ENCODE measurements at regions not wholly inside any gene's neighbourhood (a gene's known extent, or its start where the extent isn't known, plus 50 kb on each side); places are given as distances from the start of the nearest gene placed in this dataset.
"Not testable (repeated sequence)": the region's sequence is repeated elsewhere in the genome, so short reads cannot be mapped to it uniquely, and the experiment has no call there.

- Histone ChIP-seq H3K4me3 (ENCODE audit: severe bottlenecking) (no peak overlapping the region), H3K36me3 (ENCODE audit: low read depth) (no peaks in the 10 kb centered on the region), H3K27ac (ENCODE audit: poor library complexity, severe bottlenecking) (no peak overlapping the region), H3K4me1 (ENCODE audit: insufficient read depth, poor library complexity, severe bottlenecking) (no peaks in the 10 kb centered on the region), H3K9me3 (ENCODE audit: severe bottlenecking) (no peaks in the 10 kb centered on the region), H3K27me3 (ENCODE audit: insufficient read depth, poor library complexity, severe bottlenecking) (peaks cover 4% of the 10 kb centered on the region)
- TF ChIP-seq CTCF (IDR thresholded peaks at IDR 0.05; ENCODE audit: poor library complexity, severe bottlenecking), result no peak
- no peak for DNase-seq (ENCODE audit: low spot score)
- no peak for ATAC-seq (ENCODE audit: low read depth)
Measured at GRCh38 chr12:5102261-5102789, 58.6 kb downstream of the KCNA5 start.

GRCh38 chr12:5102806-5103205 lies 59.1 kb downstream of the KCNA5 start:
- Histone ChIP-seq H3K27ac (ENCODE audit: poor library complexity, severe bottlenecking) (no peak overlapping the region), H3K4me1 (ENCODE audit: insufficient read depth, poor library complexity, severe bottlenecking) (no peaks in the 10 kb centered on the region), H3K9me3 (ENCODE audit: severe bottlenecking) (no peaks in the 10 kb centered on the region), H3K4me3 (ENCODE audit: severe bottlenecking) (no peak overlapping the region), H3K27me3 (ENCODE audit: insufficient read depth, poor library complexity, severe bottlenecking) (peaks cover 4% of the 10 kb centered on the region), H3K36me3 (ENCODE audit: low read depth) (no peaks in the 10 kb centered on the region)
- ATAC-seq (ENCODE audit: low read depth) (no peak), DNase-seq (ENCODE audit: low spot score) (no peak)
- TF ChIP-seq CTCF (IDR thresholded peaks at IDR 0.05; ENCODE audit: poor library complexity, severe bottlenecking), result no peak

GRCh38 chr12:5110345-5110744 lies 66.7 kb downstream of the KCNA5 start:
- no peak overlapping the region for H3K4me3 ChIP-seq (ENCODE audit: severe bottlenecking)
- no peaks in the 10 kb centered on the region for H3K4me1 ChIP-seq (ENCODE audit: insufficient read depth, poor library complexity, severe bottlenecking)
- ATAC-seq (ENCODE audit: low read depth), result no peak
- H3K27me3 ChIP-seq (ENCODE audit: insufficient read depth, poor library complexity, severe bottlenecking), result peaks cover 3% of the 10 kb centered on the region
- H3K36me3 ChIP-seq (ENCODE audit: low read depth), result no peaks in the 10 kb centered on the region
- TF ChIP-seq CTCF (IDR thresholded peaks at IDR 0.05; ENCODE audit: poor library complexity, severe bottlenecking), result no peak
- no peak overlapping the region for H3K27ac ChIP-seq (ENCODE audit: poor library complexity, severe bottlenecking)
- peaks cover 2% of the 10 kb centered on the region for H3K9me3 ChIP-seq (ENCODE audit: severe bottlenecking)
- DNase-seq (ENCODE audit: low spot score), result no peak

GRCh38 chr12:5114436-5114835 lies 70.8 kb downstream of the KCNA5 start:
- H3K4me1 ChIP-seq (ENCODE audit: insufficient read depth, poor library complexity, severe bottlenecking), result no peaks in the 10 kb centered on the region
- ATAC-seq (ENCODE audit: low read depth) (no peak), DNase-seq (ENCODE audit: low spot score) (no peak)
- no peaks in the 10 kb centered on the region for H3K36me3 ChIP-seq (ENCODE audit: low read depth)
- no peak overlapping the region for H3K27ac ChIP-seq (ENCODE audit: poor library complexity, severe bottlenecking)
- H3K4me3 ChIP-seq (ENCODE audit: severe bottlenecking), result no peak overlapping the region
- peaks cover 3% of the 10 kb centered on the region for H3K27me3 ChIP-seq (ENCODE audit: insufficient read depth, poor library complexity, severe bottlenecking)
- no peak for TF ChIP-seq CTCF (IDR thresholded peaks at IDR 0.05; ENCODE audit: poor library complexity, severe bottlenecking)
- H3K9me3 ChIP-seq (ENCODE audit: severe bottlenecking), result peaks cover 2% of the 10 kb centered on the region

GRCh38 chr12:5121784-5122183 lies 78.1 kb downstream of the KCNA5 start:
- not testable (repeated sequence) for H3K27ac ChIP-seq (ENCODE audit: poor library complexity, severe bottlenecking); H3K4me3 ChIP-seq (ENCODE audit: severe bottlenecking); ATAC-seq (ENCODE audit: low read depth); H3K27me3 ChIP-seq (ENCODE audit: insufficient read depth, poor library complexity, severe bottlenecking); H3K9me3 ChIP-seq (ENCODE audit: severe bottlenecking); H3K36me3 ChIP-seq (ENCODE audit: low read depth); DNase-seq (ENCODE audit: low spot score); H3K4me1 ChIP-seq (ENCODE audit: insufficient read depth, poor library complexity, severe bottlenecking)

GRCh38 chr12:5122256-5122831 lies 78.7 kb downstream of the KCNA5 start:
- not testable (repeated sequence) for H3K36me3 ChIP-seq (ENCODE audit: low read depth); DNase-seq (ENCODE audit: low spot score); H3K9me3 ChIP-seq (ENCODE audit: severe bottlenecking); ATAC-seq (ENCODE audit: low read depth); H3K4me3 ChIP-seq (ENCODE audit: severe bottlenecking); H3K27me3 ChIP-seq (ENCODE audit: insufficient read depth, poor library complexity, severe bottlenecking); H3K27ac ChIP-seq (ENCODE audit: poor library complexity, severe bottlenecking); H3K4me1 ChIP-seq (ENCODE audit: insufficient read depth, poor library complexity, severe bottlenecking)

Data from RWPE2 (cell line).